Testis (tissue), 2 donors: ENCODE measurements at regions not wholly inside any gene's neighbourhood (a gene's known extent, or its start where the extent isn't known, plus 50 kb on each side); places are given as distances from the start of the nearest gene placed in this dataset.
"Not testable (repeated sequence)": the region's sequence is repeated elsewhere in the genome, so short reads cannot be mapped to it uniquely, and the experiment has no call there.

Experiments used
- DNase-seq: peaks from one replicate; pipeline ENCODE4 v3.0.0-alpha.2; 2019
- H3K27ac ChIP-seq, 2 donors: fragments of 200-600 bp; sonication (generic); one replicate each; pipeline ENCODE4 v1.5.1; 2019
- H3K27me3 ChIP-seq: fragments of 200-600 bp; sonication (generic); one replicate; pipeline ENCODE4 v1.5.1; 2019
- H3K36me3 ChIP-seq: fragments of 200-600 bp; sonication (generic); one replicate; pipeline ENCODE4 v1.5.1; 2017; ENCODE audit warnings: low read depth; ENCODE audit errors: missing control alignments
- H3K4me1 ChIP-seq: fragments of 200-600 bp; sonication (generic); one replicate; pipeline ENCODE4 v1.5.1; 2019
- H3K4me3 ChIP-seq, 2 donors: fragments of 200-600 bp; sonication (generic); one replicate each; pipeline ENCODE4 v1.5.1; 2017 to 2019
- H3K9me3 ChIP-seq: fragments of 200-600 bp; sonication (generic); one replicate; pipeline ENCODE4 v1.5.1; 2017
- POLR2A ChIP-seq: fragments of 450-650 bp; IDR thresholded peaks from one replicate; pipeline ENCODE4 v1.6.1; 2017; ENCODE audit warnings: antibody characterized with exemption, mild to moderate bottlenecking, moderate library complexity
- WGBS, 2 donors: methylation state at CpG; one replicate each; pipeline ENCODE4 v1.1.5; 2018; 5-methylcytosine and 5-hydroxymethylcytosine counted together
- intact Hi-C: fragments of 100-400 bp; cut with DNase I; formaldehyde crosslinking; loops from one replicate; pipeline ENCODE4 v1.15.1; 2023; ENCODE audit warnings: low total_unique reads
- TF ChIP-seq, protein P1 (sequence below), 3 experiments: fragments of 450-650 bp in 2 of 3; fragments of 200-600 bp in 1 of 3; sonication (generic) in 1 of 3; IDR thresholded peaks; one replicate each; pipeline ENCODE4 v1.5.1; 2016 to 2019; ENCODE audit warnings: antibody characterized with exemption in 3 of 3, mild to moderate bottlenecking in 2 of 3, moderate library complexity in 1 of 3

DNA sequence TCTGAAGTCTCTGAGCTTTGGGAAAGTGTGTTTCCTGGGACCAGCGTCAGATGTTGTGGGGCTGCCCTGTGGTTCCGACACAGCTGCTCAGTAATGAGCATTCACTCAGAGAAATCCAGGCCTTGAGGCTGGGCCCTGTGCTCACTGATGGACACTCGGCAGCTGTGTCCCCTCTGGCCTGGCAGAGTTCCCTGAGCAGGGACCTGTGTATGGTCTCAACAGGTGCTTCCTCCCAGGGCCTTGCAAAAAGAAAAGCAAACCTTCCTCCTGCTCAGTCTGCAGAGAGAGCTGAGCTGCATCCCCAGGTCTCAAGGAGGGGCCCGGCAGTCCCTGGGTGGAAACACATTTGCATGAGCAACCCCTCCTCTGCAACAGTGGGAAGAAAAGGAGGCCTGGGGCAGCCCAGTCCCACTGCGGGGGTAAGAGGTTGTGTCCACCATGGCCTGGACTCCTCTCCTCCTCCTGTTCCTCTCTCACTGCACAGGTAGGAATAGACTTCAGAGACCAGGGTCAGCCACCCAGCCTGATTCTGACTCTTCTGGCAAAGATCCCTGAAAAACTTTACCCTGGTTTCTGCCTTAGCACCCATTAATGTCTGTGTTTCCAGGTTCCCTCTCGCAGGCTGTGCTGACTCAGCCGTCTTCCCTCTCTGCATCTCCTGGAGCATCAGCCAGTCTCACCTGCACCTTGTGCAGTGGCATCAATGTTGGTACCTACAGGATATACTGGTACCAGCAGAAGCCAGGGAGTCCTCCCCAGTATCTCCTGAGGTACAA is 131.2 kb downstream of the VPREB1 start:
- Histone ChIP-seq H3K36me3 (no peaks in the 10 kb centered on the region), H3K9me3 (no peaks in the 10 kb centered on the region), H3K27ac (no peak overlapping the region), H3K4me1 (peaks cover 14% of the 10 kb centered on the region), H3K27me3 (no peaks in the 10 kb centered on the region), H3K4me3 (no peak overlapping the region)
- 60 to 69% methylated on average over 6 to 7 of the region's 7 CpGs for WGBS, 2 donors
- no peak for DNase-seq
- intact Hi-C loops, result no loop called here
- TF ChIP-seq, protein P1, sequence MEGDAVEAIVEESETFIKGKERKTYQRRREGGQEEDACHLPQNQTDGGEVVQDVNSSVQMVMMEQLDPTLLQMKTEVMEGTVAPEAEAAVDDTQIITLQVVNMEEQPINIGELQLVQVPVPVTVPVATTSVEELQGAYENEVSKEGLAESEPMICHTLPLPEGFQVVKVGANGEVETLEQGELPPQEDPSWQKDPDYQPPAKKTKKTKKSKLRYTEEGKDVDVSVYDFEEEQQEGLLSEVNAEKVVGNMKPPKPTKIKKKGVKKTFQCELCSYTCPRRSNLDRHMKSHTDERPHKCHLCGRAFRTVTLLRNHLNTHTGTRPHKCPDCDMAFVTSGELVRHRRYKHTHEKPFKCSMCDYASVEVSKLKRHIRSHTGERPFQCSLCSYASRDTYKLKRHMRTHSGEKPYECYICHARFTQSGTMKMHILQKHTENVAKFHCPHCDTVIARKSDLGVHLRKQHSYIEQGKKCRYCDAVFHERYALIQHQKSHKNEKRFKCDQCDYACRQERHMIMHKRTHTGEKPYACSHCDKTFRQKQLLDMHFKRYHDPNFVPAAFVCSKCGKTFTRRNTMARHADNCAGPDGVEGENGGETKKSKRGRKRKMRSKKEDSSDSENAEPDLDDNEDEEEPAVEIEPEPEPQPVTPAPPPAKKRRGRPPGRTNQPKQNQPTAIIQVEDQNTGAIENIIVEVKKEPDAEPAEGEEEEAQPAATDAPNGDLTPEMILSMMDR (IDR thresholded peaks at IDR 0.05), result no peak
- no peak for TF ChIP-seq POLR2A

DNA sequence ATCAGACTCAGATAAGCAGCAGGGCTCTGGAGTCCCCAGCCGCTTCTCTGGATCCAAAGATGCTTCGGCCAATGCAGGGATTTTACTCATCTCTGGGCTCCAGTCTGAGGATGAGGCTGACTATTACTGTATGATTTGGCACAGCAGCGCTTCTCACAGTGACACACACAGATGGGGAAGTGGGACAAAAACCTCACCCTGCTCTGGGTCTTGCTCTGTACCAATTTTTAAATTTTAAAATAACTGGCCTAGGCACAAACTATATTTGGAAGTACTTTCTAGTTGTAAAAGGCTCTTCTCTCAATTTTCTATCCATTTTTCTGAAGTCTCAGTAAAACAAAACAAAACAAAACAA is 131.7 kb downstream of the VPREB1 start:
- peaks cover 9% of the 10 kb centered on the region for H3K4me1 ChIP-seq
- no peak for DNase-seq
- H3K4me3 ChIP-seq, result no peak overlapping the region
- H3K27ac ChIP-seq, result no peak overlapping the region
- 29 to 63% methylated on average over 2 to 3 of the region's 3 CpGs for WGBS, 2 donors
- H3K27me3 ChIP-seq, result no peaks in the 10 kb centered on the region
- no peaks in the 10 kb centered on the region for H3K9me3 ChIP-seq
- no peak for TF ChIP-seq POLR2A
- TF ChIP-seq, protein P1 (IDR thresholded peaks at IDR 0.05), result no peak
- intact Hi-C loops, result no loop called here
- H3K36me3 ChIP-seq, result no peaks in the 10 kb centered on the region

DNA sequence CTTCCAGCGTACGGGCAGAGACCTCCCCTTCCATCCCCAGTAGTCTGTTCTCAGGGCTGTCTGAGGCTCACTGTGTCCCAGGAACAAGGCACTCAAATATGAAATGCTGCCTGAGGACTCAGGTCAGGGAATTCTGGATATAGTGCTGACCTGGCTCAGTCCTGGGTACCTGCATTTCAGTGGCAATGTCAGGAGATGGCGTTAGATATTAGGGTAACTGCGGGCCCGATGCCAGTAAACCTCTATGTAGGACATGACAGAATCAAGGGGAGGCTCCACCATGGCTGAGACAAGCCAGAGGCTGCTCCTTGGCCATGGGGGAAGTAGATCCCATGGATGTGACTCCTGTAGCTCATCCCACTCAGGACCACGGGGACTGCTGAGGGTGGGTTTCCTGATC is 131.7 kb downstream of the ZNF280B start:
- H3K4me3 ChIP-seq, H3K27me3 ChIP-seq, H3K27ac ChIP-seq, H3K36me3 ChIP-seq, intact Hi-C loops, DNase-seq, H3K9me3 ChIP-seq, H3K4me1 ChIP-seq: not testable (repeated sequence)
- 51 to 70% methylated on average over 3 to 6 of the region's 6 CpGs for WGBS, 2 donors

DNA sequence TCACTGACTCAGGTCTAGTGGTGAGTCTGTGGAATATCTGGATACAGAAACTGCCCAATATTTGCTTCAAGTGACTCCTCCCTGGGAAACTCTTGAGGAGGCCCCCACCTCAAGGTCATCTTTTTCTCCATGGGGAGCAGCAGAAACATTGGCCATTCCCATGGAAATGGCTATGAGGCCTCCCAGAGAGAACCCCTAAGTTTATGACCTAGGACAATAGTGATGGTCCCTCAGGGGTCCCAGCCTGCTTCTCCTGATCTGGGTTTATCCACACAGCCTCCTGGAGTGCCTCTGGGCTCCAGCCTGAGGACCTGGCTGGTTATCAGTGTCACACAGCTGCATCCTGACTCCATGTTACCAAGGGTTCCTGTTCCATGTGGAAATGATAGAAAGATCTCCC is 131.2 kb downstream of the ZNF280B start:
- Histone ChIP-seq H3K9me3 (no peaks in the 10 kb centered on the region), H3K4me3 (no peak overlapping the region), H3K36me3 (no peaks in the 10 kb centered on the region), H3K4me1 (no peaks in the 10 kb centered on the region), H3K27ac (no peak overlapping the region), H3K27me3 (no peaks in the 10 kb centered on the region)
- DNase-seq, result no peak
- TF ChIP-seq, protein P1 (IDR thresholded peaks at IDR 0.05), result no peak
- no peak for TF ChIP-seq POLR2A
- intact Hi-C loops, result no loop called here

DNA sequence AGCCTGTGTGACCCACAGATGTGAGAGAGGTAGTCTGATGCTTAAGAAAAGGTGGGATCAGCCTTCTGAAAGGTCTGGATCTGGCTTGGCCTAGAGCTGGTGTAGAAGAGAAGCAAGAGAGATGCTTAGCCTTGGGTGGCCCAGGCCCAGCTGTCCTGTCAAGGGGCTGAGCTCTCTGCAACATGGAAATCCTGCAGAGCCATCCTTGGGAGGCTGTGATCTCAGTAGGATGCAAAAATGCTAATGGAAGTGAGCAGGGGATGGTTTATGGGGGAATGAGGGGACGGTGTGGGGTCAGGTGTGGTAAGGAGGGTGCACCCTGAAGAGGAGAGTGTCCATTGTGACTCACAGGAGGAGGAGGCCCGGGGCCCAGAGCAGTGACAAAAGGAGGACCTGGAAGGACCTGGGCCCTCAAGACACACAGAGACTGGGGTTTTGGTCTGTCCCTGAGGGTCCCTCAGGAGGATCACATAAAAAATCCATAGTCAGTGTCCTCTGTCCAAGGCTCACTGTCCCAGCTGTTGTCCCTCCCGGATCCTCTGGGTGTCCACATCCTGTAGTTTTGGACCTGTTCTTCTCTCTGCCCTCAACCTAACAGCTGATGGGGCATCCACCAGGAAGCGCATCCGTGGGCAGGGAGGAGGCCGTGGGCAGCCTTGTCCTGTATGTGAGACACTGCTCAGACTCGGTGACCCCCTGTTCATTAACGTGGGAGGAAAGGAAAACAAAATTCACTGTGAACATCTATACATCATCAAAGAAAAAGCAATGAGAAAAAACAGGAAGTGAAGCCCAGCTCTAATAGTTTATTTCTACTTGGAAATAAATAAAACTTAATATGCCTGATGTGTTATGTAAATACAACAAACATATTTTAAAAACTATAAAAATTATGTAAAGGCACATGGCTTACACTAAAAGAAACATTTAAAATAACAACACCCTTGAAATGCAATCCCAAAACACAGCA is 129.8 kb downstream of the ZNF280B start:
- Histone ChIP-seq H3K27me3 (no peaks in the 10 kb centered on the region), H3K9me3 (no peaks in the 10 kb centered on the region), H3K4me1 (no peaks in the 10 kb centered on the region), H3K4me3 (no peak overlapping the region), H3K36me3 (no peaks in the 10 kb centered on the region), H3K27ac (no peak overlapping the region)
- TF ChIP-seq, protein P1 (IDR thresholded peaks at IDR 0.05), result no peak
- no peak for TF ChIP-seq POLR2A
- 83% methylated on average over 8 of the region's 8 CpGs for WGBS, 2 donors
- DNase-seq, result no peak
- intact Hi-C loops, result no loop called here
